ENCODE measurements at regions not wholly inside any gene's neighbourhood (a gene's known extent, or its start where the extent isn't known, plus 50 kb on each side); places are given as distances from the start of the nearest gene placed in this dataset.

DNA sequence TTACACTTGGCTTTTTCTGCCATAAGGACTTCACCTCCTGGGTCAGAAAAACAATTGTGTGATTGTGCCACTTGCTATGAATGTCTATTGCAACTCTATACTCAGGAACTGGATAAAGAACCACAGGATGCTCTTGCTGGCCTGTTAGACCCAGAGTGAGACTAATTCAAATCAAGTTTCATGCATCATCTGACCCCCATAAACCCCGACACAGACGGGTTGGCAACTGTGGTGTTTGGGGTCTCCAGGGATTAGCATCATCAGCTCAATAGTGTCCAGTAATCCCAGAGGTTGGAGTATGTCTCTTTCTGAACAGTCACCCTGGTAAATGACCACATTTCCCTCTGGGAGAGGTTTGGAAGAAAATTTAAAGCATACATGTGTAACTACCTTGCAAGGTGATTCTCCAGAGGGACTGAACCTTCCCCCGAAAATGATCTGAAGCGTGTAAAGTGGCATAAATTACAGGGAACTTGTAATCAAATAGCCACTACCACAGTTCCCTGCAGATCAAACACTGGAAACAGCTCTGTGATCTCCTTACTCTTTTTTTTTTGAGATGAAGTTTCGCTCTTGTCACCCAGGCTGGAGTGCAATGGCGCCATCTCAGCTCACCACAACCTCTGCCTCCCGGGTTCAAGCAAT is 1097.6 kb downstream of the TBC1D22A start:
- POLR2A ChIA-PET: no interaction called here
- no peak overlapping the region for H3K27ac ChIP-seq (ENCODE audit: low read depth, low read length)
- no peaks in the 10 kb centered on the region for H4K20me1 ChIP-seq (ENCODE audit: insufficient read depth)
- no peak overlapping the region for H2AFZ ChIP-seq (ENCODE audit: low read depth, low read length, poor library complexity, severe bottlenecking)
- H3K36me3 ChIP-seq (ENCODE audit: control insufficient read depth in 1 of 2, insufficient read depth in 2 of 2, low read length in 2 of 2): no peaks in the 10 kb centered on the region
- no peak for DNase-seq (ENCODE audit: low read depth, low spot score)
- ATAC-seq: no peak
- TF ChIP-seq YY1 (IDR thresholded peaks at IDR 0.05; ENCODE audit: extremely low read depth, insufficient replicate concordance, low read depth, low read length) (no peak), EGR1 (IDR thresholded peaks at IDR 0.05; ENCODE audit: low read depth) (no peak)
- TF ChIP-seq, protein P1, sequence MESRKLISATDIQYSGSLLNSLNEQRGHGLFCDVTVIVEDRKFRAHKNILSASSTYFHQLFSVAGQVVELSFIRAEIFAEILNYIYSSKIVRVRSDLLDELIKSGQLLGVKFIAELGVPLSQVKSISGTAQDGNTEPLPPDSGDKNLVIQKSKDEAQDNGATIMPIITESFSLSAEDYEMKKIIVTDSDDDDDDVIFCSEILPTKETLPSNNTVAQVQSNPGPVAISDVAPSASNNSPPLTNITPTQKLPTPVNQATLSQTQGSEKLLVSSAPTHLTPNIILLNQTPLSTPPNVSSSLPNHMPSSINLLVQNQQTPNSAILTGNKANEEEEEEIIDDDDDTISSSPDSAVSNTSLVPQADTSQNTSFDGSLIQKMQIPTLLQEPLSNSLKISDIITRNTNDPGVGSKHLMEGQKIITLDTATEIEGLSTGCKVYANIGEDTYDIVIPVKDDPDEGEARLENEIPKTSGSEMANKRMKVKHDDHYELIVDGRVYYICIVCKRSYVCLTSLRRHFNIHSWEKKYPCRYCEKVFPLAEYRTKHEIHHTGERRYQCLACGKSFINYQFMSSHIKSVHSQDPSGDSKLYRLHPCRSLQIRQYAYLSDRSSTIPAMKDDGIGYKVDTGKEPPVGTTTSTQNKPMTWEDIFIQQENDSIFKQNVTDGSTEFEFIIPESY (IDR thresholded peaks at IDR 0.05; ENCODE audit: extremely low read depth, insufficient replicate concordance, low read length): no peak
- H3K4me1 ChIP-seq (ENCODE audit: control insufficient read depth in 1 of 2, insufficient read depth in 2 of 2, low read length in 2 of 2): no peaks in the 10 kb centered on the region
- no peak overlapping the region for H3K4me2 ChIP-seq (ENCODE audit: low read length)
- H3K27me3 ChIP-seq (ENCODE audit: insufficient read depth, low read length): no peaks in the 10 kb centered on the region
- no peaks in the 10 kb centered on the region for H3K9me3 ChIP-seq (ENCODE audit: control insufficient read depth in 1 of 2, insufficient read depth in 1 of 2, low read depth in 1 of 2, low read length in 2 of 2)
- no peaks in the 10 kb centered on the region for H3K9me2 ChIP-seq (ENCODE audit: insufficient read depth)
- no peak overlapping the region for H3K4me3 ChIP-seq (replicated peaks in 1 of 2; ENCODE audit: low read depth in 1 of 2, low read length in 2 of 2)
- intact Hi-C loops (cut with micrococcal nuclease): no loop called here
- H3K79me2 ChIP-seq (ENCODE audit: insufficient read depth, low read length): no peaks in the 10 kb centered on the region
- H3K9ac ChIP-seq (ENCODE audit: low read length): no peak overlapping the region
- RAD21 ChIA-PET (ENCODE audit: low non-redundant PET in 1 of 2, low total read pairs in 2 of 2, uncharacterized antibody in 2 of 2, unreplicated experiment in 2 of 2): no interaction called here
- BruUV-seq (replicated peaks): no TSS peak
- CTCF ChIA-PET: no interaction called here

DNA sequence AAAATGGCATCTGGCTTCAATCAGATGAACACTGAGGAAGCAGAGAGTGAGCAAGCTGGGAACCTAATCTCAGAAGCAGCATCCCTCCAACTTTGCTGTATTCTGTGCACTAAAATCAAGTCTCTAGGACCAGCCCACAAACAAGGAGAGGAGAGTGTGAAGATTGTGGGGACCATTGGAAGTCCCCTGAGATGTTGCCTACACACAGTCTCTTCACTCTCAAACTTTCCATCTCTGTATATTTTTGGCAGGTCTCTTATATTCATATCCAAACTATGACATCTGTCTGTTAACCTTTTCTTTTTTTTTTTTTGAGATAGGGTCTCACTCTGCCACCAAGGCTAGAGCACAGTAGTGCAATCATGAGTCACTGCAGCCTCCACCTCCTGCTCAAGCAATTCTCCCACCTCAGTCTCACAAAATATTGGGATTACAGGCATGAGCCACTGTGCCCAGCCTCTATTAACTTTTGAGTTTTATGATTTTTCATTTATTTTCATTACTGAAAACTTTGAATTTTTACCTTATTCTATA is 1096.4 kb downstream of the TBC1D22A start:
- CTCF ChIA-PET: no interaction called here
- Histone ChIP-seq H3K4me1 (ENCODE audit: control insufficient read depth in 1 of 2, insufficient read depth in 2 of 2, low read length in 2 of 2) (no peaks in the 10 kb centered on the region), H3K27ac (ENCODE audit: low read depth, low read length) (no peak overlapping the region), H3K9ac (ENCODE audit: low read length) (no peak overlapping the region), H3K79me2 (ENCODE audit: insufficient read depth, low read length) (no peaks in the 10 kb centered on the region), H3K27me3 (ENCODE audit: insufficient read depth, low read length) (no peaks in the 10 kb centered on the region), H3K9me3 (ENCODE audit: control insufficient read depth in 1 of 2, insufficient read depth in 1 of 2, low read depth in 1 of 2, low read length in 2 of 2) (no peaks in the 10 kb centered on the region), H4K20me1 (ENCODE audit: insufficient read depth) (no peaks in the 10 kb centered on the region), H2AFZ (ENCODE audit: low read depth, low read length, poor library complexity, severe bottlenecking) (no peak overlapping the region), H3K4me2 (ENCODE audit: low read length) (no peak overlapping the region), H3K9me2 (ENCODE audit: insufficient read depth) (no peaks in the 10 kb centered on the region), H3K4me3 (replicated peaks in 1 of 2; ENCODE audit: low read depth in 1 of 2, low read length in 2 of 2) (no peak overlapping the region), H3K36me3 (ENCODE audit: control insufficient read depth in 1 of 2, insufficient read depth in 2 of 2, low read length in 2 of 2) (no peaks in the 10 kb centered on the region)
- ATAC-seq (no peak), DNase-seq (ENCODE audit: low read depth, low spot score) (no peak)
- POLR2A ChIA-PET: no interaction called here
- intact Hi-C loops (cut with micrococcal nuclease): no loop called here
- BruUV-seq (replicated peaks): no TSS peak
- RAD21 ChIA-PET (ENCODE audit: low non-redundant PET in 1 of 2, low total read pairs in 2 of 2, uncharacterized antibody in 2 of 2, unreplicated experiment in 2 of 2): no interaction called here
- no peak for TF ChIP-seq SP1 (IDR thresholded peaks at IDR 0.05; ENCODE audit: low read depth)
- TF ChIP-seq TCF7L2 (IDR thresholded peaks at IDR 0.05; ENCODE audit: borderline replicate concordance, extremely low read depth, insufficient read depth, insufficient read length): no peak
- TF ChIP-seq CEBPB (IDR thresholded peaks at IDR 0.05; ENCODE audit: low read depth): no peak
- TF ChIP-seq, protein P2, sequence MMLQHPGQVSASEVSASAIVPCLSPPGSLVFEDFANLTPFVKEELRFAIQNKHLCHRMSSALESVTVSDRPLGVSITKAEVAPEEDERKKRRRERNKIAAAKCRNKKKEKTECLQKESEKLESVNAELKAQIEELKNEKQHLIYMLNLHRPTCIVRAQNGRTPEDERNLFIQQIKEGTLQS (IDR thresholded peaks at IDR 0.05): no peak
- TF ChIP-seq JUND (IDR thresholded peaks at IDR 0.05): no peak
- TF ChIP-seq RAD21 (IDR thresholded peaks at IDR 0.05; ENCODE audit: low read depth): no peak
- TF ChIP-seq POLR2AphosphoS5 (IDR thresholded peaks at IDR 0.05; ENCODE audit: low read depth, low read length): no peak
- TF ChIP-seq EZH2phosphoT487 (IDR thresholded peaks at IDR 0.05; ENCODE audit: borderline replicate concordance): no peak
- TF ChIP-seq, protein P1 (IDR thresholded peaks at IDR 0.05; ENCODE audit: extremely low read depth, insufficient replicate concordance, low read length): no peak
- no peak for TF ChIP-seq FOSL1 (IDR thresholded peaks at IDR 0.05; ENCODE audit: low read depth)
- TF ChIP-seq ZFX (IDR thresholded peaks at IDR 0.05): no peak
- no peak for TF ChIP-seq SIN3A (IDR thresholded peaks at IDR 0.05; ENCODE audit: low read depth)
